AG04449 (cell line): ENCODE measurements at regions not wholly inside any gene's neighbourhood (a gene's known extent, or its start where the extent isn't known, plus 50 kb on each side); places are given as distances from the start of the nearest gene placed in this dataset.

Experiments used
- CTCF ChIA-PET: fragments of 350-600 bp; formaldehyde crosslinking; extraction: SDS; loops from one replicate; lab custom pipeline; 2021; ENCODE audit warnings: antibody characterized with exemption; lab: Yijun Ruan, JAX
- POLR2A ChIA-PET: fragments of 400-600, 350-600 bp; formaldehyde crosslinking; extraction: SDS; loops from one replicate; lab custom pipeline; 2020; ENCODE audit warnings: antibody characterized with exemption, inconsistent platforms; lab: Yijun Ruan, JAX
- DNase-seq: peaks from one replicate; pipeline ENCODE4 v3.0.0-alpha.2; 2010; ENCODE audit warnings: low read depth, low spot score
- H3K4me3 ChIP-seq: 2 replicates; pipeline ENCODE4 v1.5.1; 2011; ENCODE audit warnings: low read depth, mild to moderate bottlenecking, control low read depth, low read length
- CTCF ChIP-seq: IDR thresholded peaks from one replicate; pipeline ENCODE4 v1.5.1; 2011; ENCODE audit warnings: mild to moderate bottlenecking, moderate library complexity, low read length, control low read depth, inconsistent platforms; ENCODE audit not compliant: insufficient read depth; ENCODE audit errors: missing control alignments

DNA sequence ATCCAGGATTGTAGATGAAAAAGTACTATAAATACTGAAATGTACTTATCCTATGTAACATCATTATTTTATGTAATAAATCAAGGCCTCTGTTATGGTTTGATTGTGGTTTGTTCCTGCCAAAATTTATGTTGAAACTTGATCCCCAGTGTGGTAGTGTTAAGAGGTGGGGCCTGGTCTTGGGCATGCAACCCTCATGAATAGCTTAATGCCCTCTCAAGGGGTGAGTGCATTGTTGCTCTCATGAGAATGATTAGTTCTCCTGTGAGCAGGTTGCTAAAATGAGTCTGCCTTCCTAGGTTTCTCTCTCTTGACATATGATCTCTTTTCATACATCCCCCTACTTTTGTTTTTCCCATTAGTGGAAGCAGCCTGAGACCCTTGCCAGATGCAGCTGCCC lies 915.4 kb downstream of the TSN start:
- no peak overlapping the region for H3K4me3 ChIP-seq
- POLR2A ChIA-PET = no interaction called here
- CTCF ChIA-PET = no interaction called here
- no peak for TF ChIP-seq CTCF
- no peak for DNase-seq

DNA sequence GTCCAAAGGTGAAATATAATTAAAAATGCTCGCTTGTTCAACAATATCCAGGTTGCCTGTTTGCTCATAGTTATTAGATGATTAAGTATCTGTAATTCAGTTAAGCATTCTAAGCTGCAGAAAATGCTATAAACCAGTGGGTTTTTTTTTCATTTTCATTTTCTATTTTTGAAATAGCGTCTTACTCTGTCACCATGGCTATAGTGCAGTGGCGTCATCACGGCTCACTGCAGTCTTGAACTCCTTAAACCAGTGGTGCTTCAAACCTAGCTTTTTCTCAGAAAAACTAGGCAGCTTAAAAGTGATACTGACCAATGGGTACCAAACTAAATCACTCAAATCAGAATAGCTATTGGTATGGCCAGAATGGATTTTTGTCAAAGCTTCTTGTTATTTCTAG lies 925.2 kb downstream of the TSN start:
- no peak for DNase-seq
- CTCF ChIA-PET = no interaction called here
- no peak overlapping the region for H3K4me3 ChIP-seq
- no peak for TF ChIP-seq CTCF
- POLR2A ChIA-PET = no interaction called here

- POLR2A ChIA-PET = no interaction called here
- DNase-seq = no peak
- CTCF ChIA-PET = no interaction called here
Observed at GRCh38 chr2:122681626-122682025, 926.2 kb downstream of the TSN start.

GRCh38 chr2:122682356-122682755 lies 926.9 kb downstream of the TSN start:
- ChIA-PET POLR2A (no interaction called here), CTCF (no interaction called here)
- no peak for TF ChIP-seq CTCF
- DNase-seq = no peak
- H3K4me3 ChIP-seq = no peak overlapping the region

More at GRCh38 chr2:122681626-122682025, 926.2 kb downstream of the TSN start:
- no peak for TF ChIP-seq CTCF
- H3K4me3 ChIP-seq = no peak overlapping the region

DNA sequence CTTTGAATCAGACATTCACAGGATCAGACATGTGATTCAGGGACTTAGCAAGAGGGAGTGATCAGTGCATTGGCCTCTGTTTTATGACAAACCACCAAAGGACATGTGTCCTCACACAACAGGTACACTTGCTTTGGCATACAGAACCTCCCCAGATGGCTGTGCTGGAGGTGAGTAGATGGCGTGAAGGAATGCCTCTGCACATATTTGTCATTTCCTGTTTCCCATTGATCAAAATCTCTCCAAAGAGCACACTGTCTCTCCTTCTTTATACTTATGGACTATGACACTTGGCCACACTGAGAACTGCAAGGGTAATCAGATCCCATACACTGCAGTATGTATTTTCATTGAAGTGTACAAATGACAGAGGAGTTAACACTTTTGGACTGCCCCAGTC lies 927.6 kb downstream of the TSN start:
- CTCF ChIA-PET = no interaction called here
- no peak for TF ChIP-seq CTCF
- H3K4me3 ChIP-seq = no peak overlapping the region
- POLR2A ChIA-PET = no interaction called here
- DNase-seq = no peak

GRCh38 chr2:122692400-122693083 lies 937.1 kb downstream of the TSN start:
- DNase-seq = no peak
- no peak for TF ChIP-seq CTCF
- CTCF ChIA-PET = no interaction called here
- POLR2A ChIA-PET = no interaction called here
- no peak overlapping the region for H3K4me3 ChIP-seq
